ENCODE measurements at regions not wholly inside any gene's neighbourhood (a gene's known extent, or its start where the extent isn't known, plus 50 kb on each side); places are given as distances from the start of the nearest gene placed in this dataset.

GRCh38 chr15:46322753-46323152 lies 687.9 kb downstream of the SQOR start:
- Histone ChIP-seq H3K36me3 (ENCODE audit: control insufficient read depth in 1 of 2, insufficient read depth in 2 of 2, low read length in 1 of 2) (no peaks in the 10 kb centered on the region), H3K27ac (ENCODE audit: low read depth in 1 of 2, low read length in 2 of 2) (no peak overlapping the region), H3K27me3 (ENCODE audit: control insufficient read depth in 1 of 2, insufficient read depth in 2 of 2, low read length in 1 of 2) (no peaks in the 10 kb centered on the region), H3K4me1 (ENCODE audit: control insufficient read depth in 1 of 2, insufficient read depth in 2 of 2, low read length in 2 of 2) (no peaks in the 10 kb centered on the region), H3K9me3 (ENCODE audit: control insufficient read depth, low read length) (no peaks in the 10 kb centered on the region), H3K4me3 (ENCODE audit: low read length in 2 of 2) (no peak overlapping the region)
- 84 to 85% methylated on average over 3 of the region's 3 CpGs for WGBS, 2 donors
- ATAC-seq (ENCODE audit: low FRiP score) (no peak), DNase-seq (no peak)
- intact Hi-C loops (cut with DNase I), result no loop called here

- intact Hi-C loops (cut with DNase I), result no loop called here
- H3K27ac ChIP-seq (ENCODE audit: low read depth in 1 of 2, low read length in 2 of 2), result no peak overlapping the region
Measured at GRCh38 chr15:46326173-46326572, 691.3 kb downstream of the SQOR start.

GRCh38 chr15:46328821-46329220 lies 694.0 kb downstream of the SQOR start:
- Histone ChIP-seq H3K9me3 (ENCODE audit: control insufficient read depth, low read length) (no peaks in the 10 kb centered on the region), H3K4me1 (ENCODE audit: control insufficient read depth in 1 of 2, insufficient read depth in 2 of 2, low read length in 2 of 2) (no peaks in the 10 kb centered on the region), H3K4me3 (ENCODE audit: low read length in 2 of 2) (no peak overlapping the region), H3K27ac (ENCODE audit: low read depth in 1 of 2, low read length in 2 of 2) (no peak overlapping the region), H3K27me3 (ENCODE audit: control insufficient read depth in 1 of 2, insufficient read depth in 2 of 2, low read length in 1 of 2) (no peaks in the 10 kb centered on the region), H3K36me3 (ENCODE audit: control insufficient read depth in 1 of 2, insufficient read depth in 2 of 2, low read length in 1 of 2) (no peaks in the 10 kb centered on the region)
- ATAC-seq (ENCODE audit: low FRiP score) (no peak), DNase-seq (no peak)
- intact Hi-C loops (cut with DNase I), result no loop called here
- 98 to 99% methylated on average over 1 of the region's 1 CpG for WGBS, 2 donors

More at GRCh38 chr15:46326173-46326572, 691.3 kb downstream of the SQOR start:
- DNase-seq, result no peak
- Histone ChIP-seq H3K9me3 (ENCODE audit: control insufficient read depth, low read length) (no peaks in the 10 kb centered on the region), H3K4me1 (ENCODE audit: control insufficient read depth in 1 of 2, insufficient read depth in 2 of 2, low read length in 2 of 2) (no peaks in the 10 kb centered on the region), H3K36me3 (ENCODE audit: control insufficient read depth in 1 of 2, insufficient read depth in 2 of 2, low read length in 1 of 2) (no peaks in the 10 kb centered on the region), H3K27me3 (ENCODE audit: control insufficient read depth in 1 of 2, insufficient read depth in 2 of 2, low read length in 1 of 2) (no peaks in the 10 kb centered on the region), H3K4me3 (ENCODE audit: low read length in 2 of 2) (no peak overlapping the region)
- no peak for ATAC-seq (ENCODE audit: low FRiP score)

GRCh38 chr15:46329876-46330275 lies 695.0 kb downstream of the SQOR start:
- intact Hi-C loops (cut with DNase I), result no loop called here
- no peaks in the 10 kb centered on the region for H3K27me3 ChIP-seq (ENCODE audit: control insufficient read depth in 1 of 2, insufficient read depth in 2 of 2, low read length in 1 of 2)
- no peak overlapping the region for H3K27ac ChIP-seq (ENCODE audit: low read depth in 1 of 2, low read length in 2 of 2)
- no peak for DNase-seq
- no peak overlapping the region for H3K4me3 ChIP-seq (ENCODE audit: low read length in 2 of 2)
- no peak for ATAC-seq (ENCODE audit: low FRiP score)
- no peaks in the 10 kb centered on the region for H3K9me3 ChIP-seq (ENCODE audit: control insufficient read depth, low read length)
- 96 to 100% methylated on average over 1 of the region's 1 CpG for WGBS, 2 donors
- no peaks in the 10 kb centered on the region for H3K36me3 ChIP-seq (ENCODE audit: control insufficient read depth in 1 of 2, insufficient read depth in 2 of 2, low read length in 1 of 2)
- H3K4me1 ChIP-seq (ENCODE audit: control insufficient read depth in 1 of 2, insufficient read depth in 2 of 2, low read length in 2 of 2), result no peaks in the 10 kb centered on the region

- no peaks in the 10 kb centered on the region for H3K36me3 ChIP-seq (ENCODE audit: control insufficient read depth in 1 of 2, insufficient read depth in 2 of 2, low read length in 1 of 2)
- intact Hi-C loops (cut with DNase I), result no loop called here
- no peak for ATAC-seq (ENCODE audit: low FRiP score)
Measured at GRCh38 chr15:46331546-46331945, 696.7 kb downstream of the SQOR start.

GRCh38 chr15:46343196-46343935 lies 708.5 kb downstream of the SQOR start:
- H3K4me1 ChIP-seq (ENCODE audit: control insufficient read depth in 1 of 2, insufficient read depth in 2 of 2, low read length in 2 of 2), result no peaks in the 10 kb centered on the region
- no peaks in the 10 kb centered on the region for H3K27me3 ChIP-seq (ENCODE audit: control insufficient read depth in 1 of 2, insufficient read depth in 2 of 2, low read length in 1 of 2)
- ATAC-seq (ENCODE audit: low FRiP score) (no peak), DNase-seq (no peak)
- H3K9me3 ChIP-seq (ENCODE audit: control insufficient read depth, low read length), result no peaks in the 10 kb centered on the region
- no peak overlapping the region for H3K4me3 ChIP-seq (ENCODE audit: low read length in 2 of 2)
- H3K36me3 ChIP-seq (ENCODE audit: control insufficient read depth in 1 of 2, insufficient read depth in 2 of 2, low read length in 1 of 2), result no peaks in the 10 kb centered on the region
- H3K27ac ChIP-seq (ENCODE audit: low read depth in 1 of 2, low read length in 2 of 2), result no peak overlapping the region
- intact Hi-C loops (cut with DNase I), result no loop called here
- 88 to 92% methylated on average over 7 of the region's 7 CpGs for WGBS, 2 donors

More at GRCh38 chr15:46331546-46331945, 696.7 kb downstream of the SQOR start:
- Histone ChIP-seq H3K9me3 (ENCODE audit: control insufficient read depth, low read length) (no peaks in the 10 kb centered on the region), H3K4me3 (ENCODE audit: low read length in 2 of 2) (no peak overlapping the region), H3K4me1 (ENCODE audit: control insufficient read depth in 1 of 2, insufficient read depth in 2 of 2, low read length in 2 of 2) (no peaks in the 10 kb centered on the region), H3K27me3 (ENCODE audit: control insufficient read depth in 1 of 2, insufficient read depth in 2 of 2, low read length in 1 of 2) (no peaks in the 10 kb centered on the region), H3K27ac (ENCODE audit: low read depth in 1 of 2, low read length in 2 of 2) (no peak overlapping the region)
- no peak for DNase-seq

GRCh38 chr15:46344115-46344724 lies 709.4 kb downstream of the SQOR start:
- ATAC-seq (ENCODE audit: low FRiP score), result no peak
- WGBS, 2 donors, result 86 to 87% methylated on average over 2 of the region's 2 CpGs
- intact Hi-C loops (cut with DNase I), result no loop called here
- no peaks in the 10 kb centered on the region for H3K27me3 ChIP-seq (ENCODE audit: control insufficient read depth in 1 of 2, insufficient read depth in 2 of 2, low read length in 1 of 2)
- no peak for DNase-seq
- H3K9me3 ChIP-seq (ENCODE audit: control insufficient read depth, low read length), result no peaks in the 10 kb centered on the region
- H3K27ac ChIP-seq (ENCODE audit: low read depth in 1 of 2, low read length in 2 of 2), result no peak overlapping the region
- H3K36me3 ChIP-seq (ENCODE audit: control insufficient read depth in 1 of 2, insufficient read depth in 2 of 2, low read length in 1 of 2), result no peaks in the 10 kb centered on the region
- H3K4me3 ChIP-seq (ENCODE audit: low read length in 2 of 2), result no peak overlapping the region
- H3K4me1 ChIP-seq (ENCODE audit: control insufficient read depth in 1 of 2, insufficient read depth in 2 of 2, low read length in 2 of 2), result no peaks in the 10 kb centered on the region

- intact Hi-C loops (cut with DNase I), result no loop called here
- Histone ChIP-seq H3K4me3 (ENCODE audit: low read length in 2 of 2) (no peak overlapping the region), H3K27ac (ENCODE audit: low read depth in 1 of 2, low read length in 2 of 2) (no peak overlapping the region), H3K36me3 (ENCODE audit: control insufficient read depth in 1 of 2, insufficient read depth in 2 of 2, low read length in 1 of 2) (no peaks in the 10 kb centered on the region), H3K27me3 (ENCODE audit: control insufficient read depth in 1 of 2, insufficient read depth in 2 of 2, low read length in 1 of 2) (no peaks in the 10 kb centered on the region), H3K4me1 (ENCODE audit: control insufficient read depth in 1 of 2, insufficient read depth in 2 of 2, low read length in 2 of 2) (no peaks in the 10 kb centered on the region), H3K9me3 (ENCODE audit: control insufficient read depth, low read length) (no peaks in the 10 kb centered on the region)
- 96 to 97% methylated on average over 3 of the region's 3 CpGs for WGBS, 2 donors
- DNase-seq (no peak), ATAC-seq (ENCODE audit: low FRiP score) (no peak)
Measured at GRCh38 chr15:46344915-46345314, 710.1 kb downstream of the SQOR start.

GRCh38 chr15:46354443-46354842 lies 719.6 kb downstream of the SQOR start:
- Histone ChIP-seq H3K36me3 (ENCODE audit: control insufficient read depth in 1 of 2, insufficient read depth in 2 of 2, low read length in 1 of 2) (no peaks in the 10 kb centered on the region), H3K4me3 (ENCODE audit: low read length in 2 of 2) (no peak overlapping the region), H3K9me3 (ENCODE audit: control insufficient read depth, low read length) (no peaks in the 10 kb centered on the region), H3K27ac (ENCODE audit: low read depth in 1 of 2, low read length in 2 of 2) (no peak overlapping the region), H3K4me1 (ENCODE audit: control insufficient read depth in 1 of 2, insufficient read depth in 2 of 2, low read length in 2 of 2) (peaks cover 0 to 4% of the 10 kb centered on the region in 2 donors), H3K27me3 (ENCODE audit: control insufficient read depth in 1 of 2, insufficient read depth in 2 of 2, low read length in 1 of 2) (no peaks in the 10 kb centered on the region)
- 92 to 94% methylated on average over 3 of the region's 3 CpGs for WGBS, 2 donors
- DNase-seq (no peak), ATAC-seq (ENCODE audit: low FRiP score) (no peak)
- intact Hi-C loops (cut with DNase I), result no loop called here

All from aorta (tissue), 5 donors.